ENCODE measurements at regions not wholly inside any gene's neighbourhood (a gene's known extent, or its start where the extent isn't known, plus 50 kb on each side); places are given as distances from the start of the nearest gene placed in this dataset.

DNA sequence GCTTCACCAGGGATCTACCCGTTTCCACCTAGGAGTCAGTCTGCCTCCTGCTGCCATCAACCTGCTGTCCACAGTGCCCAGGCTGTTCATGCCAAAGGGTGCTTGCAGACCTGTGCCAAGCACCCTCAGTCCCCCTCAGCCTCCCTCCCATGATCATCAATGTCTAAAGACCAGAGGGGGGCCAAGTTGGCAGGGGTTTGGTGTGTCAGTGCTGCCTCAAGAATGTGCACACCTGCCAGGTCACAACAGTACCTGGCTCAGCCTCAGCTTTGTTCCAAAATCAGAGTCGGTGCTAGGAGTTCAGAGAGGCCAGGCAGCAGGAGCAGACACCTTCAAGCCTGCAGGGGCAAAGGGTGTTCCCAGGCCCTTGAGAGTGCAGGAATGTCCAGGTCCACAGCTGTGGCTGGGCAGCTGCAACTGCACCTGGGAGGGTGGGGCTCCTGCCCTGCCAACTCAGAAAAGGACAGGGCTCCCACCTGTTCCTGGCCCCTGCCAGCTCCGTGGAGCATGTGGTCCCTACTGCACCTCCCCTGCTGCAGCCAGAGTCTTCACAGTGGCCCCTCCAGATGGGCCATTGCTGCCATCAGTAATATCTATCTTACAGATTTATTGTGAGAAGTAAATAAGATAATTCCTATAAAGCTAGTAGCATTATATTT is 219.5 kb downstream of the POLR1F start:
- TF ChIP-seq, protein P1, sequence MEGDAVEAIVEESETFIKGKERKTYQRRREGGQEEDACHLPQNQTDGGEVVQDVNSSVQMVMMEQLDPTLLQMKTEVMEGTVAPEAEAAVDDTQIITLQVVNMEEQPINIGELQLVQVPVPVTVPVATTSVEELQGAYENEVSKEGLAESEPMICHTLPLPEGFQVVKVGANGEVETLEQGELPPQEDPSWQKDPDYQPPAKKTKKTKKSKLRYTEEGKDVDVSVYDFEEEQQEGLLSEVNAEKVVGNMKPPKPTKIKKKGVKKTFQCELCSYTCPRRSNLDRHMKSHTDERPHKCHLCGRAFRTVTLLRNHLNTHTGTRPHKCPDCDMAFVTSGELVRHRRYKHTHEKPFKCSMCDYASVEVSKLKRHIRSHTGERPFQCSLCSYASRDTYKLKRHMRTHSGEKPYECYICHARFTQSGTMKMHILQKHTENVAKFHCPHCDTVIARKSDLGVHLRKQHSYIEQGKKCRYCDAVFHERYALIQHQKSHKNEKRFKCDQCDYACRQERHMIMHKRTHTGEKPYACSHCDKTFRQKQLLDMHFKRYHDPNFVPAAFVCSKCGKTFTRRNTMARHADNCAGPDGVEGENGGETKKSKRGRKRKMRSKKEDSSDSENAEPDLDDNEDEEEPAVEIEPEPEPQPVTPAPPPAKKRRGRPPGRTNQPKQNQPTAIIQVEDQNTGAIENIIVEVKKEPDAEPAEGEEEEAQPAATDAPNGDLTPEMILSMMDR (IDR thresholded peaks at IDR 0.05): no peak
- no peak for TF ChIP-seq EZH2 (IDR thresholded peaks at IDR 0.05; ENCODE audit: borderline replicate concordance, insufficient read depth, low read depth, low read length, poor library complexity, severe bottlenecking)

Data from B cell (primary cell).